ENCODE measurements at regions not wholly inside any gene's neighbourhood (a gene's known extent, or its start where the extent isn't known, plus 50 kb on each side); places are given as distances from the start of the nearest gene placed in this dataset.

DNA sequence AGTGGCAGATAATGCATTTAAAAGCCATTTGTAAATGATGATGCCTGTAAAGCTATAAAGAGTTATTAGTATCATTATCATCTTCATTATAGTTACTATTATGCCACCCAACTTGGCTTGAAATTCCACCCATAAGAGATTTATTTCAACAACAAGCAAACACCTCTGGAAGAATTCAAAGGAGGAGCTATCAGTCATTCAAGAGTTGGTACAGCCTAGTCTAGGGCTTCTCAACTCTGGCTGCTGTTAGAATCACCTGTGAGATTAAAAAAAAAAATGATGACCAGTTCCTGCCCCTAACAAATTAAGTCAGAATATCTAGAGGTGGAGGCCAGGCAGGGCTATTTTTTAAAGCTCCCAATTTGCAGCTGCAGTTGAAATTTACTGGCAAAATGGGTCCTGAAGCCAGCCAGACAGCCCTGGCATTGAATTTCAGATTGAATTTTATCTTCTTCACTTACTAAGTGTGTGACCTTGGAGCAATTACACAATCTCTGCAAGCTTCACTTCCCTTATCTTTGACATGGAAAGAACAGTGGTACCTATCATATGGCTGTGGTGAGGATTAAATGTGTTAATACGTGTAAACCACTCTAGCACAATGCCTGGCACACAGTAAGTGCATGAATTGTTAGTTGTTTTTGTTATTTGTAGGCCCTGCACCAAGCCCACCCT lies 52.9 kb upstream of the EDA start (continued):
- TF ChIP-seq, protein P1, sequence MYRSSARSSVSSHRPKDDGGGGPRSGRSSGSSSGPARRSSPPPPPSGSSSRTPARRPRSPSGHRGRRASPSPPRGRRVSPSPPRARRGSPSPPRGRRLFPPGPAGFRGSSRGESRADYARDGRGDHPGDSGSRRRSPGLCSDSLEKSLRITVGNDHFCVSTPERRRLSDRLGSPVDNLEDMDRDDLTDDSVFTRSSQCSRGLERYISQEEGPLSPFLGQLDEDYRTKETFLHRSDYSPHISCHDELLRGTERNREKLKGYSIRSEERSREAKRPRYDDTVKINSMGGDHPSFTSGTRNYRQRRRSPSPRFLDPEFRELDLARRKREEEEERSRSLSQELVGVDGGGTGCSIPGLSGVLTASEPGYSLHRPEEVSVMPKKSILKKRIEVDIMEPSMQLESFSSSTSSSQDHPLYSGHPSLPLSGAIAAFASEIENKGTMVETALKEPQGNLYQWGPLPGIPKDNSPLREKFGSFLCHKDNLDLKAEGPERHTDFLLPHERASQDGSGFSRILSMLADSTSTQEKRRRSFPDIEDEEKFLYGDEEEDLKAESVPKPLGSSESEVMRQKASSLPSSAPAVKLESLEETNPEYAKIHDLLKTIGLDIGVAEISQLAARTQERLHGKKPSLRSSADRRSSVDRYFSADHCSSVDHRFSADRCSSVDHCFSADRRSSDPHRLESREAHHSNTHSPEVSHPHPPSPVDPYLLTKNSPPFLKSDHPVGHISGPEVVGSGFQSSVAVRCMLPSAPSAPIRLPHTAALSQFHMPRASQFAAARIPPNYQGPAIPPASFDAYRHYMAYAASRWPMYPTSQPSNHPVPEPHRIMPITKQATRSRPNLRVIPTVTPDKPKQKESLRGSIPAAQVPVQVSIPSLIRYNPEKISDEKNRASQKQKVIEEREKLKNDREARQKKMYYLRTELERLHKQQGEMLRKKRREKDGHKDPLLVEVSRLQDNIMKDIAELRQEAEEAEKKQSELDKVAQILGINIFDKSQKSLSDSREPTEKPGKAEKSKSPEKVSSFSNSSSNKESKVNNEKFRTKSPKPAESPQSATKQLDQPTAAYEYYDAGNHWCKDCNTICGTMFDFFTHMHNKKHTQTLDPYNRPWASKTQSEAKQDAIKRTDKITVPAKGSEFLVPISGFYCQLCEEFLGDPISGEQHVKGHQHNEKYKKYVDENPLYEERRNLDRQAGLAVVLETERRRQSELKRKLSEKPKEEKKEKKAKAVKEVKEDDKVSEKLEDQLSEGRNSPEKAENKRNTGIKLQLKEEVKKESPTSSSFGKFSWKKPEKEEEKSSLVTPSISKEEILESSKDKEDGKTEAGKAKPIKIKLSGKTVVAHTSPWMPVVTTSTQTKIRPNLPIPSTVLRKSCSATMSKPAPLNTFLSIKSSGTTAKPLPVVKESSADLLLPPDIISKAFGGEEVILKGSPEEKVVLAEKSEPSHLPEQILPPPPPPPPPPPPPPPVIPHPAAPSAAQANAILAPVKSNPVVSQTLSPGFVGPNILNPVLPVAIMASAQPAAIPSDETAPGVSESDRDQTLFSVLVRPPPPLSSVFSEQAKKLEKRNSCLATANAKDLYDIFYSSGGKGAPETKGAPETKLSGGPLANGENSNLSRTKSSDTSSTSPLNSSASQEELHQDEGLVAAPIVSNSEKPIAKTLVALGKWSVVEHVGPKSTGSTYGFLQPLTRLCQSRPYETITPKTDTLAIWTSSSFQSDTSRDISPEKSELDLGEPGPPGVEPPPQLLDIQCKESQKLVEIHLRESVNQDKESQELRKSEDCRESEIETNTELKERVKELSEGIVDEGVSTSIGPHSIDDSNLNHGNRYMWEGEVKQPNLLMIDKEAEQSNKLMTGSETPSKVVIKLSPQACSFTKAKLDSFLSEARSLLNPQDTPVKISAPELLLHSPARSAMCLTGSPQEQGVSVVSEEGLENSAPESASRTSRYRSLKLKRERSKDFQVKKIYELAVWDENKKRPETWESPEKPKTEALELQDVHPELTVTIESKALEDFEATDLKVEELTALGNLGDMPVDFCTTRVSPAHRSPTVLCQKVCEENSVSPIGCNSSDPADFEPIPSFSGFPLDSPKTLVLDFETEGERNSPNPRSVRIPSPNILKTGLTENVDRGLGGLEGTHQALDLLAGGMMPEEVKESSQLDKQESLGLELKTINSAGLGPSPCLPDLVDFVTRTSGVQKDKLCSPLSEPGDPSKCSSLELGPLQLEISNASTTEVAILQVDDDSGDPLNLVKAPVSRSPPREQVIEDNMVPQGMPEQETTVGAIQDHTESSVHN (IDR thresholded peaks at IDR 0.05; ENCODE audit: borderline replicate concordance in 1 of 2, low read depth in 1 of 2) = no peak
- TF ChIP-seq CBX8 (IDR thresholded peaks at IDR 0.05; ENCODE audit: borderline replicate concordance, extremely low read depth, low read depth, low read length, poor library complexity, severe bottlenecking) (no peak), SP2 (IDR thresholded peaks at IDR 0.05; ENCODE audit: extremely low read depth, low read depth, low read length, poor library complexity, severe bottlenecking) (no peak), KDM2B (CRISPR knock-in tag; IDR thresholded peaks at IDR 0.05) (no peak), ZNF12 (CRISPR knock-in tag; IDR thresholded peaks at IDR 0.05) (no peak), MYC (IDR thresholded peaks at IDR 0.05; ENCODE audit: low read depth, low read length) (no peak), MYC (CRISPR knock-in tag; IDR thresholded peaks at IDR 0.05; ENCODE audit: borderline replicate concordance, low read depth) (no peak), ZSCAN32 (CRISPR knock-in tag; IDR thresholded peaks at IDR 0.05) (no peak), SIX5 (IDR thresholded peaks at IDR 0.05; ENCODE audit: borderline replicate concordance in 1 of 2, insufficient read depth in 1 of 2, low read depth in 1 of 2, low read length in 2 of 2) (no peak), CBX5 (IDR thresholded peaks at IDR 0.05; ENCODE audit: borderline replicate concordance, low read depth) (no peak)

Data from K562 (cell line).